Calu3 (cell line): ENCODE measurements at regions not wholly inside any gene's neighbourhood (a gene's known extent, or its start where the extent isn't known, plus 50 kb on each side); places are given as distances from the start of the nearest gene placed in this dataset.

ENCODE experiments used
- BruUV-seq: library from RNA; stranded (reverse); fragments of 400-500 nt; replicated peaks from 2 replicates; lab custom pipeline; 2021; lab: Mats Ljungman, UMichigan
- CTCF ChIA-PET: fragments of 300-600 bp; sonication (Branson Sonifier 250); formaldehyde crosslinking; loops from one replicate; lab custom pipeline; 2022; ENCODE audit warnings: antibody characterized with exemption; lab: Charles Lee
- DNase-seq: peaks from one replicate; pipeline ENCODE4 v3.0.0; 2022
- H3K27ac Mint-ChIP-seq: one replicate; pipeline ENCODE4 v1.8.0; 2022; ENCODE audit warnings: mixed read lengths; ENCODE audit not compliant: unreplicated experiment
- H3K27me3 Mint-ChIP-seq: one replicate; pipeline ENCODE4 v1.8.0; 2022; ENCODE audit warnings: mixed read lengths; ENCODE audit not compliant: unreplicated experiment
- H3K36me3 Mint-ChIP-seq: one replicate; pipeline ENCODE4 v1.8.0; 2022; ENCODE audit warnings: mild to moderate bottlenecking, moderate library complexity, mixed read lengths; ENCODE audit not compliant: insufficient read depth, unreplicated experiment
- H3K4me1 Mint-ChIP-seq: one replicate; pipeline ENCODE4 v1.8.0; 2022; ENCODE audit warnings: mild to moderate bottlenecking, low read depth, mixed read lengths; ENCODE audit not compliant: unreplicated experiment
- H3K4me3 Mint-ChIP-seq: one replicate; pipeline ENCODE4 v1.8.0; 2022; ENCODE audit warnings: mild to moderate bottlenecking, low read depth, moderate library complexity, mixed read lengths; ENCODE audit not compliant: unreplicated experiment
- H3K9me3 Mint-ChIP-seq: one replicate; pipeline ENCODE4 v1.8.0; 2022; ENCODE audit warnings: low read depth, mixed read lengths; ENCODE audit not compliant: unreplicated experiment
- intact Hi-C: fragments of 100-400 bp; cut with micrococcal nuclease; formaldehyde crosslinking; loops from one replicate; pipeline ENCODE4 v1.10.0; 2022; ENCODE audit not compliant: unreplicated experiment
- TF ChIP-seq, protein P1 (sequence below): fragments of 200-600 bp; IDR thresholded peaks from one replicate; pipeline ENCODE4 v1.8.0; 2022; ENCODE audit warnings: antibody characterized with exemption; ENCODE audit not compliant: unreplicated experiment

DNA sequence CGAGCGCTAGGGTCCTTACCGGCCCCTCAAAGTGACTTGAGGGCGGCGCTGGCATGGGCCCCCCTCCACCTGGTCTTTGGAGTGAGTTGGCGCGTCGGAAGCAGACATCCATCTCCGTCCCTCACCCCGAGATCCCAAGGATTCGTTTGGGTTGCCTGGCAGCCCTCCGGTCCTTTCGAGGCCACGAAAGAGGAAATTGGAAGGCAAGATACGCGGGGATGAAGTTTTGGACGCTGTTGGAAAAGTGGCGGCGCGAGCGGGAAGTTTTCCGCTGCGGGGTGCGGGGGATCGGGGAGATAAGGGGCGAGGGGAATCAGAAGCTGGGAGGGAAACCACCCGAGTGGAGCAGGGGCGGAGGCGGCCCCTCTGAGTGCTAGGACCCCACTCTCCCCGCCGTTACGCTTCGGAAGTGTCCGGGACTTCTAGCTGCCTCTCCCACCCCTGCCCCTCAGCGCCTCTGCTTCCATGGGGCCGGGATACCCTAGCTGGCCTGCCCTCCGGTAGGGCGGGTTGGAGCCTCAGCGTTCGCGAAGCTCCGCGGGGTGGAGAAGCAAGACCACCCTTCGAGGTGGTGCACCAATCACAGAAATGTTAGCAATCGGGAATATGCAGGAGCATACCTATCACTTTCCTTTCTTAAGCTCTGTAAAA lies 57.8 kb downstream of the FRMPD3 start:
- no TSS peak for BruUV-seq
- Mint-ChIP-seq H3K27me3 (peaks cover 74% of the 10 kb centered on the region), H3K4me1 (no peaks in the 10 kb centered on the region), H3K9me3 (no peaks in the 10 kb centered on the region), H3K27ac (no peak overlapping the region), H3K4me3 (no peak overlapping the region), H3K36me3 (no peaks in the 10 kb centered on the region)
- DNase-seq, result no peak
- TF ChIP-seq, protein P1, sequence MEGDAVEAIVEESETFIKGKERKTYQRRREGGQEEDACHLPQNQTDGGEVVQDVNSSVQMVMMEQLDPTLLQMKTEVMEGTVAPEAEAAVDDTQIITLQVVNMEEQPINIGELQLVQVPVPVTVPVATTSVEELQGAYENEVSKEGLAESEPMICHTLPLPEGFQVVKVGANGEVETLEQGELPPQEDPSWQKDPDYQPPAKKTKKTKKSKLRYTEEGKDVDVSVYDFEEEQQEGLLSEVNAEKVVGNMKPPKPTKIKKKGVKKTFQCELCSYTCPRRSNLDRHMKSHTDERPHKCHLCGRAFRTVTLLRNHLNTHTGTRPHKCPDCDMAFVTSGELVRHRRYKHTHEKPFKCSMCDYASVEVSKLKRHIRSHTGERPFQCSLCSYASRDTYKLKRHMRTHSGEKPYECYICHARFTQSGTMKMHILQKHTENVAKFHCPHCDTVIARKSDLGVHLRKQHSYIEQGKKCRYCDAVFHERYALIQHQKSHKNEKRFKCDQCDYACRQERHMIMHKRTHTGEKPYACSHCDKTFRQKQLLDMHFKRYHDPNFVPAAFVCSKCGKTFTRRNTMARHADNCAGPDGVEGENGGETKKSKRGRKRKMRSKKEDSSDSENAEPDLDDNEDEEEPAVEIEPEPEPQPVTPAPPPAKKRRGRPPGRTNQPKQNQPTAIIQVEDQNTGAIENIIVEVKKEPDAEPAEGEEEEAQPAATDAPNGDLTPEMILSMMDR, result no peak
- CTCF ChIA-PET, result no interaction called here
- intact Hi-C loops, result no loop called here

DNA sequence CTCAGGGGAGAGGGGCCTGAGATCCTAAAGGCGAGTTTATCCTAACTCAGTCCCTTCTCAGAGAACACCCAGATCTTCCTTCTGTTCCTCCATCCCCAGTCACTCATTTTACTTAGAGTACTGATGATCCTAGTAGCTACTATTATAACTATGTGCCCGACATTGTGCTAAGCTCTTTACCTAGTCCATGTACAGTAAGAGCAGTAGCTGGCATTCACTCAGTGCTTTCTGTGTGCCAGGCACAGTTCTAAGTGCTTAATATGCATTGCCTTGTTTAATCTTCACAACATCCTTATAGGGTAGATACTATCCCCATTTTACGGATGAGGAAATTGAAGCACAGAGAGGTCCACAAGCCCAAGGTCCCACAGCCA lies 58.3 kb downstream of the FRMPD3 start:
- H3K4me3 Mint-ChIP-seq, result no peak overlapping the region

DNA sequence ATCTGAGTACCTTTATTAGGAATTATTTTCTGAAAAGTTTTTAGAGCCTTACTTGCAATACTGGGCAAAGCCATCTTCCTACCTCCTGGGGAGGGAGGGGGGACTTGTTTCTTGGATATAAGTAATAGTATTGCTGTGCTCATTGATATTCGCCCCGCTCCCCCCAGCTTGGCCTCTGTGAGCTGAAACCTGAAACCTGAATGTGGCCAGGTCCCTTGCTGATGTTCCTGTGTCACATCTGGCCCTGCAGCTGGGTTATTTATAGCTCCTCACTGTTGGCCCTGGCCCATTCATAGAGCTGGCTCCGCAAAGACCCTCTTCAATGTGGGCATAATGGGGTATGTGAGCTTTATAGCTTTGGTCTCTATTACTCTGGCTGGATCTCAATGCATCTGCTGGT lies 59.5 kb downstream of the FRMPD3 start:
- no peak for DNase-seq
- Mint-ChIP-seq H3K4me3 (no peak overlapping the region), H3K36me3 (no peaks in the 10 kb centered on the region), H3K9me3 (no peaks in the 10 kb centered on the region), H3K27me3 (peaks cover 74% of the 10 kb centered on the region), H3K4me1 (no peaks in the 10 kb centered on the region), H3K27ac (no peak overlapping the region)
- TF ChIP-seq, protein P1, result no peak
- intact Hi-C loops, result no loop called here
- CTCF ChIA-PET, result no interaction called here
- no TSS peak for BruUV-seq

More for the DNA sequence above, 58.3 kb downstream of the FRMPD3 start:
- no peak for DNase-seq
- Mint-ChIP-seq H3K27ac (no peak overlapping the region), H3K36me3 (no peaks in the 10 kb centered on the region), H3K9me3 (no peaks in the 10 kb centered on the region), H3K27me3 (peaks cover 74% of the 10 kb centered on the region), H3K4me1 (no peaks in the 10 kb centered on the region)
- BruUV-seq, result no TSS peak
- intact Hi-C loops, result no loop called here
- TF ChIP-seq, protein P1, result no peak
- CTCF ChIA-PET, result no interaction called here

DNA sequence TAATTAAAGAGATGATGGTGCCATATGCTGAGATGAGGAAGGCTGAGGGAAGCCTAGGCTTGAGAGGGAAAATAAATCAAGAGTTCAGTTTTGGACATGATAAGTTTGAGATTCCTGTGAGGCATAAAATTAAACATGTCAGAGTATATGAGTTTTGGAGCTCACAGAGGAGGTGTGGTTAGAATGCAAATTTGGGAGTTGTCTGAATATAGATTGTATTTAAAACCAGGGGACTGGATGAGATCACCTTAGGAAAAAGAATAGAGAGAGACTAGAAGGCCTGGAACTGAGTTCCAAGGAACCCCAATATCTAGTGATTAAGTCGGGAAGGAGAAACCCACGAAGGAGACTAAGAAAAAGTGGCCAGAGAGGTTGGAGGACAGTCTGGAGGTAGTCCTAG lies 65.5 kb downstream of the FRMPD3 start:
- TF ChIP-seq, protein P1, result no peak
- BruUV-seq, result no TSS peak

More for the DNA sequence above, 65.5 kb downstream of the FRMPD3 start:
- no peaks in the 10 kb centered on the region for H3K4me1 Mint-ChIP-seq
- intact Hi-C loops, result no loop called here
- peaks cover 83% of the 10 kb centered on the region for H3K27me3 Mint-ChIP-seq
- DNase-seq, result no peak
- H3K9me3 Mint-ChIP-seq, result no peaks in the 10 kb centered on the region
- H3K4me3 Mint-ChIP-seq, result no peak overlapping the region
- CTCF ChIA-PET, result no interaction called here
- no peaks in the 10 kb centered on the region for H3K36me3 Mint-ChIP-seq
- no peak overlapping the region for H3K27ac Mint-ChIP-seq
